ENCODE measurements at regions not wholly inside any gene's neighbourhood (a gene's known extent, or its start where the extent isn't known, plus 50 kb on each side); places are given as distances from the start of the nearest gene placed in this dataset.
"Not testable (repeated sequence)": the region's sequence is repeated elsewhere in the genome, so short reads cannot be mapped to it uniquely, and the experiment has no call there.

- no peaks in the 10 kb centered on the region for H3K4me1 ChIP-seq
- TF ChIP-seq CTCF (IDR thresholded peaks at IDR 0.05): no peak
- H3K36me3 ChIP-seq: no peaks in the 10 kb centered on the region
- no peak for DNase-seq (ENCODE audit: low spot score)
- H3K27ac ChIP-seq: no peak overlapping the region
- H3K9me3 ChIP-seq: no peaks in the 10 kb centered on the region
- H3K27me3 ChIP-seq: no peaks in the 10 kb centered on the region
- no peak overlapping the region for H3K4me3 ChIP-seq
Observed at GRCh38 chr2:209141142-209141541, 282.7 kb upstream of the MAP2 start.

- no peaks in the 10 kb centered on the region for H3K36me3 ChIP-seq
- no peak overlapping the region for H3K27ac ChIP-seq
- H3K4me1 ChIP-seq: no peaks in the 10 kb centered on the region
- H3K27me3 ChIP-seq: no peaks in the 10 kb centered on the region
- DNase-seq (ENCODE audit: low spot score): no peak
- no peaks in the 10 kb centered on the region for H3K9me3 ChIP-seq
- no peak overlapping the region for H3K4me3 ChIP-seq
- TF ChIP-seq CTCF (IDR thresholded peaks at IDR 0.05): no peak
Observed at GRCh38 chr2:209141818-209142217, 282.0 kb upstream of the MAP2 start.

- not testable (repeated sequence) for H3K36me3 ChIP-seq; H3K27ac ChIP-seq; DNase-seq (ENCODE audit: low spot score); H3K4me1 ChIP-seq; H3K9me3 ChIP-seq; H3K27me3 ChIP-seq; H3K4me3 ChIP-seq
Observed at GRCh38 chr2:209145220-209145691, 278.6 kb upstream of the MAP2 start.

- no peaks in the 10 kb centered on the region for H3K4me1 ChIP-seq
- H3K36me3 ChIP-seq: no peaks in the 10 kb centered on the region
- no peaks in the 10 kb centered on the region for H3K27me3 ChIP-seq
- no peak overlapping the region for H3K4me3 ChIP-seq
- H3K9me3 ChIP-seq: no peaks in the 10 kb centered on the region
- TF ChIP-seq CTCF (IDR thresholded peaks at IDR 0.05): no peak
- peak overlapping the region in 1 of 2 donors; percentile 25 for H3K27ac ChIP-seq
- no peak for DNase-seq (ENCODE audit: low spot score)
Observed at GRCh38 chr2:209145941-209146681, 277.7 kb upstream of the MAP2 start.

GRCh38 chr2:209146682-209147320, 277.0 kb upstream of the MAP2 start:
- TF ChIP-seq CTCF (IDR thresholded peaks at IDR 0.05): no peak
- H3K27me3 ChIP-seq: no peaks in the 10 kb centered on the region
- peak overlapping the region in 1 of 2 donors; percentile 25 for H3K27ac ChIP-seq

GRCh38 chr2:209147981-209148380, 275.9 kb upstream of the MAP2 start:
- Histone ChIP-seq H3K4me3 (no peak overlapping the region), H3K4me1 (no peaks in the 10 kb centered on the region), H3K27me3 (no peaks in the 10 kb centered on the region), H3K36me3 (no peaks in the 10 kb centered on the region), H3K9me3 (no peaks in the 10 kb centered on the region), H3K27ac (no peak overlapping the region)
- no peak for DNase-seq (ENCODE audit: low spot score)
- TF ChIP-seq CTCF (IDR thresholded peaks at IDR 0.05): no peak

More at GRCh38 chr2:209146682-209147320, 277.0 kb upstream of the MAP2 start:
- Histone ChIP-seq H3K4me1 (no peaks in the 10 kb centered on the region), H3K36me3 (no peaks in the 10 kb centered on the region), H3K9me3 (no peaks in the 10 kb centered on the region), H3K4me3 (no peak overlapping the region)
- no peak for DNase-seq (ENCODE audit: low spot score)
